ENCODE measurements at regions not wholly inside any gene's neighbourhood (a gene's known extent, or its start where the extent isn't known, plus 50 kb on each side); places are given as distances from the start of the nearest gene placed in this dataset.
"Not testable (repeated sequence)": the region's sequence is repeated elsewhere in the genome, so short reads cannot be mapped to it uniquely, and the experiment has no call there.

- H3K36me3 ChIP-seq (ENCODE audit: low read depth): no peaks in the 10 kb centered on the region
- no peak for ATAC-seq (ENCODE audit: low read depth)
- H3K9me3 ChIP-seq (ENCODE audit: severe bottlenecking): no peaks in the 10 kb centered on the region
- H3K4me1 ChIP-seq (ENCODE audit: insufficient read depth, poor library complexity, severe bottlenecking): no peaks in the 10 kb centered on the region
- H3K27me3 ChIP-seq (ENCODE audit: insufficient read depth, poor library complexity, severe bottlenecking): no peaks in the 10 kb centered on the region
- TF ChIP-seq CTCF (IDR thresholded peaks at IDR 0.05; ENCODE audit: poor library complexity, severe bottlenecking): no peak
- H3K4me3 ChIP-seq (ENCODE audit: severe bottlenecking): no peak overlapping the region
- H3K27ac ChIP-seq (ENCODE audit: poor library complexity, severe bottlenecking): no peak overlapping the region
- no peak for DNase-seq (ENCODE audit: low spot score)
Measured at GRCh38 chr1:58949551-58950220, 165.8 kb upstream of the JUN start.

- H3K27me3 ChIP-seq (ENCODE audit: insufficient read depth, poor library complexity, severe bottlenecking): no peaks in the 10 kb centered on the region
- no peaks in the 10 kb centered on the region for H3K36me3 ChIP-seq (ENCODE audit: low read depth)
- no peaks in the 10 kb centered on the region for H3K4me1 ChIP-seq (ENCODE audit: insufficient read depth, poor library complexity, severe bottlenecking)
- no peak overlapping the region for H3K4me3 ChIP-seq (ENCODE audit: severe bottlenecking)
- TF ChIP-seq CTCF (IDR thresholded peaks at IDR 0.05; ENCODE audit: poor library complexity, severe bottlenecking): no peak
- DNase-seq (ENCODE audit: low spot score) (no peak), ATAC-seq (ENCODE audit: low read depth) (no peak)
- no peak overlapping the region for H3K27ac ChIP-seq (ENCODE audit: poor library complexity, severe bottlenecking)
- no peaks in the 10 kb centered on the region for H3K9me3 ChIP-seq (ENCODE audit: severe bottlenecking)
Measured at GRCh38 chr1:58950897-58951296, 167.1 kb upstream of the JUN start.

- H3K36me3 ChIP-seq (ENCODE audit: low read depth); H3K4me1 ChIP-seq (ENCODE audit: insufficient read depth, poor library complexity, severe bottlenecking); H3K27ac ChIP-seq (ENCODE audit: poor library complexity, severe bottlenecking); H3K27me3 ChIP-seq (ENCODE audit: insufficient read depth, poor library complexity, severe bottlenecking); H3K4me3 ChIP-seq (ENCODE audit: severe bottlenecking); ATAC-seq (ENCODE audit: low read depth); DNase-seq (ENCODE audit: low spot score); H3K9me3 ChIP-seq (ENCODE audit: severe bottlenecking): not testable (repeated sequence)
Measured at GRCh38 chr1:58953951-58954350, 170.1 kb upstream of the JUN start.

- H3K27me3 ChIP-seq (ENCODE audit: insufficient read depth, poor library complexity, severe bottlenecking); H3K9me3 ChIP-seq (ENCODE audit: severe bottlenecking); ATAC-seq (ENCODE audit: low read depth); DNase-seq (ENCODE audit: low spot score); H3K27ac ChIP-seq (ENCODE audit: poor library complexity, severe bottlenecking); H3K36me3 ChIP-seq (ENCODE audit: low read depth); H3K4me1 ChIP-seq (ENCODE audit: insufficient read depth, poor library complexity, severe bottlenecking); H3K4me3 ChIP-seq (ENCODE audit: severe bottlenecking): not testable (repeated sequence)
Measured at GRCh38 chr1:58963287-58963686, 179.4 kb upstream of the JUN start.

GRCh38 chr1:58964428-58964827, 180.6 kb upstream of the JUN start:
- DNase-seq (ENCODE audit: low spot score) (no peak), ATAC-seq (ENCODE audit: low read depth) (no peak)
- Histone ChIP-seq H3K27me3 (ENCODE audit: insufficient read depth, poor library complexity, severe bottlenecking) (no peaks in the 10 kb centered on the region), H3K9me3 (ENCODE audit: severe bottlenecking) (no peaks in the 10 kb centered on the region), H3K27ac (ENCODE audit: poor library complexity, severe bottlenecking) (no peak overlapping the region), H3K4me3 (ENCODE audit: severe bottlenecking) (no peak overlapping the region), H3K36me3 (ENCODE audit: low read depth) (no peaks in the 10 kb centered on the region), H3K4me1 (ENCODE audit: insufficient read depth, poor library complexity, severe bottlenecking) (no peaks in the 10 kb centered on the region)
- no peak for TF ChIP-seq CTCF (IDR thresholded peaks at IDR 0.05; ENCODE audit: poor library complexity, severe bottlenecking)

- ATAC-seq (ENCODE audit: low read depth): no peak
- Histone ChIP-seq H3K27ac (ENCODE audit: poor library complexity, severe bottlenecking) (no peak overlapping the region), H3K9me3 (ENCODE audit: severe bottlenecking) (no peaks in the 10 kb centered on the region), H3K4me1 (ENCODE audit: insufficient read depth, poor library complexity, severe bottlenecking) (no peaks in the 10 kb centered on the region), H3K4me3 (ENCODE audit: severe bottlenecking) (no peak overlapping the region), H3K27me3 (ENCODE audit: insufficient read depth, poor library complexity, severe bottlenecking) (no peaks in the 10 kb centered on the region), H3K36me3 (ENCODE audit: low read depth) (no peaks in the 10 kb centered on the region)
- no peak for DNase-seq (ENCODE audit: low spot score)
- no peak for TF ChIP-seq CTCF (IDR thresholded peaks at IDR 0.05; ENCODE audit: poor library complexity, severe bottlenecking)
Measured at GRCh38 chr1:58964880-58965279, 181.0 kb upstream of the JUN start.
